HG02852 (cell line): ENCODE measurements at regions not wholly inside any gene's neighbourhood (a gene's known extent, or its start where the extent isn't known, plus 50 kb on each side); places are given as distances from the start of the nearest gene placed in this dataset.
"Not testable (repeated sequence)": the region's sequence is repeated elsewhere in the genome, so short reads cannot be mapped to it uniquely, and the experiment has no call there.

ENCODE experiments used
- ATAC-seq: cut with Tn5 transposase; IDR thresholded peaks from one replicate; pipeline ENCODE4 v1.9.1; 2021; ENCODE audit warnings: mild to moderate bottlenecking, moderate library complexity; ENCODE audit not compliant: unreplicated experiment

DNA sequence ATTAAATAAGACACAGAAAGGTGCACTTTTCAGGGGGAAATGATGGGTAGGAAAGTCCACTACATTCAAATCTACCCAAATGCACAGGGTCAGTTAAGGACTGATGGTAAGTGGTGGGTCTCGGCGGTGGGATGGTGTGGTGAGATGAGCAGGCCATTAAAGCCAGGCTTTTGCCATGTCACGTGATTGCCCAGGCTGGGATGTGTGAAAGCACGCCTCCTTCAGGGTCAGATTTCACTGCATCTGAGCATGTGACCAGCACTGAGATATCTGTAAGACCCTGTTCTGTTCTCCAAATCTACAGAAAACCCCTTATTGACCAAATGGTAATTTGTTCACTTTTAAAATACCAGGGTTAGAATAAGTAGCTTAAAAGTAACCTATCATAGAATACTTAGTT is 301.5 kb downstream of the MEX3B start:
- ATAC-seq, result no peak

DNA sequence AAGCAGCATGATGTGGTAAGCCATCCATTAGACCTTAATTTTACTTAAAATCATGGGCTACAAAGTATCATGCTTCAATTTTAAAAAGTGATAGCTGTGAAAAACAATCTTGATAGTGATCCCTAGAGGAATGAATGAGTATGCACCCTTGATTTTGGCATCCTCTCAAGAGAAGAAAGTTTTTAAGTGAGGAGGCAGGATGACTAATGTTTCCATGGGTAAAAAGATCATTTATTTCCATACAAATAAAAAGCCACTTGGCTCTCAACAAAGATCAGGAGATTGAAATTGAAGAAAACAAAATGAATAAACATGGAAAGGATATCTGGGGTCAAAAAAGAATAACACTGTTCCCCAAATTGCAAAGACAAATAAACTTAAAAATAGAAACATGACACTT is 305.4 kb downstream of the MEX3B start:
- ATAC-seq, result no peak

DNA sequence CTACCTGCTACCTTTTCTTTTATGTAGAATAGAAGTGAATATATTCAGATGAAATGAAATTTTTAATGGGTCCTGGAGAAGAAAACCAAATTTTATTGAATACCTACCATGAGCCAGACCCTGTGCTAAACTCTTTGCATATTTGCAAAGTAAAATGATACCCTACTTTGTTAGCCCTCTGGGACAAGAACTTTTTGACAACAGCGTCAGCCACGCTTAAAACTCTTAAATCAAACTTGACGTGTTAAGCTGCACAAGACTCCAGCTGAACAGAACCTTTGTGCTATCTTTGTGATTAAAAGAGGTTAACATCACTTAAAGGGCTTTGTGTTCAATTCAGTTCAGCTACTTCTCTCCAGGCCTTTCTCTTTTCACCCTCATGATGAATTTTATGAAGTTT is 316.5 kb downstream of the MEX3B start:
- no peak for ATAC-seq

DNA sequence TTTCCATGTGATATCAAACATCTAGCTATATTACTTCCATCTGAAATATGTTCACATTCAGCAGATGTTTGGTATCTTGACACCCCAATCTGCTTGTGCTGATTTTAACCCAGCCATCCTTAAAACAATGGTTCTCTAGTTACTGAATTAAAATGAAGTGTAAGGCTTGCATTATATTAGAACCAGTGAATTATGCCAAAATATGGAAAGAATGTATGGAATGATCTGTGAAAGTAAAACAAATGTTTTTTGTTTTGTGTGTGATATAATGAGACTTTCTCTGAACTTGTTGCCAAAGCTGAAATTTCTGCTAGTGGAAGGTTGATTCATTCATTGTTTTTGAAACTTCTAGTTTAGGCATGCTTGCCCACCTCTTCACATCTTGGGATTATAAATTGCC is 317.1 kb downstream of the MEX3B start:
- ATAC-seq, result no peak

DNA sequence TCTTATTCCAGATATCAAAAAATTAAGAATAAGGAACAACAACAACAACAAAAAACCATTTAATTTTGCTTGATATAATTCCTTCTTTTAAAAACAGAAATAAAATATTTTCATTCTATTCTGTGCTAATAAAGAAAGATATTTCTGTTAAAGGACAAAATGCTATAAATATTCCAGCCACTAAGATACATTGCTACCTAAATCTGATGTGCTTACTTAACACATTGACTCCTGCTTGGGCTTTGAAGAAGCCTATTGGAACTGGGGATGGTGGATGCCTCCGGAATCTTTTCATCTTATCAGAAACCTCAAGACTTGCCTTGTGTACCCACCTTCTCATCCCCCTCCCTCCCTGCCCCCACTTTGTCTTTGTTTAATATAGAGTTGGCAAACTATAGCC is 320.2 kb downstream of the MEX3B start:
- ATAC-seq, result no peak

DNA sequence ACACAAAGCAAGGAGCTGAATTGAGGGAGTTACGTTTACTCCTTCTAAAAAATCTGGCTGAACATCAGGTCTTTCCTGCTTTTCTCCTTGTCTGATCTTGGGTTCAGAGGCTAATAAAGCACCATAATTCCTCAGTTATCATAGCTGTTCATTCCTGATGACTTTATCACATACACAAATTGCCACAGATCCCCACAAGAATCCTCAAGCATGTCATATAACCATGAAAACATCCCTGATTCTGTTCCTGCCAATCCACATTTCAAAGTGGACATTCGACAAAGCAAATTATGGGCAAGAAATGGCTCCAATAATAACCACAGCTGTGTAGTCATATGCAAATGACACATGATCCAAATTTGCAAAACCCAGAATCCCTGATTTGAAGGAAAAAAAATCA is 321.3 kb downstream of the MEX3B start:
- no peak for ATAC-seq

DNA sequence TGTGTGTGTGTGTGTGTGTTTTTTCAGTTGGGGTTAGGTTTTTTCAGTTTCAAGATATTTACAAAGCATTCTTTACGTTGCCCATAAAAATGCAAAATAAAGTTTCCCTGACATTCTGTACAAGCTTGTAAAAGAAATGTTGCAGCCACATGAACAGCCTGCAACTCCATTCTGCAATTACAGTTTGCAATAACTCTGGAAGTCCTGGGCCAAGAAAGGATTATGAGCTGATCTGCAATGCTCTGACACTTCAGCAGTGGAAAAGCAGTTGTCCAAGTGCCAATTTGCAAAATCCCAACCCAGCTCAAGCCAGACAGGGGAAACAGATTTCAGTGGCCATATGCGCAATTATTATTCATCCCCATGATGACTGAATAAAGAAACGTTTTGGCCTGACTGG is 322.1 kb downstream of the MEX3B start:
- ATAC-seq, result no peak

DNA sequence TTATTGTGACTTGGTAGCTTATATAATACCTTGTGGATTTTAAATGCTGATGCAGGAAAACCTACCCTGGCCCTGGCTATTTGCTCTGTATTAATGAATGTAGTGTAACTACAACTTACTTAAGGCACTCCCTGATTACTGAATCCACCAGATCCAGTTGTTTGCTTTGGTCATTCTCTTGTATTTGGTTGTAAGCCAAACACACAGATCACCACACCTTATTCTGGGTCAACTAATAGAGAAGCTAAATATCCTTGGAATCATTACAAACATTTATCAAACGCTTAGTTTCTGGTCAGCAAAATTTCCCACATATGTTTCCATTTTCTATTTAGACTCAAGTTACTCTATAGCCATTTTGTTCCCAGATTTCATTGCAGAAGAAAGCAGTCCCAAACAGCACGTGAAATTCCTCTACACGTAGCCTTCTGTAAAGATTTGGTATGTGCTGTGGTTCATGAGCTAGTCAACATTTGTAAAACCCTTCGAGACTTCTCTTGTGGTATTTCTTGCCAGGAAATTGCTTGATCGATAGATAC is 322.6 kb downstream of the MEX3B start:
- ATAC-seq, result no peak

DNA sequence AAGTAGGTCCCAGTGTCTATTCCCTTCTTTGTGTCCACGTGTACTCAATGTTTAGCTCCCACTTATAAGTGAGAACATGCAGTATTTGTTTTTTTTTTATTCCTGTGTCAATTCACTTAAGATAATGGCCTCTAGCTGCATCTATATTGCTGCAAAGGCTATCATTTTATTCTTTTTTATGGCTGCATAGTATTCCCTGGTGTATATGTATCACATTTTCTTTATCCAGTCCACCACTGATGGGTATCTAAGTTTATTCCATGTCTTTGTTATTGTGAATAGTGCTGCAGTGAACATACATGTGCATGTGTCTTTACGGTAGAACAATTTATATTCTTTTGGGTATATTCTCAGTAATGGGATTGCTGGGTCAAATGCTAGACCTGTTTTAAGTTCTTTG is 329.4 kb downstream of the MEX3B start:
- ATAC-seq, result not testable (repeated sequence)

DNA sequence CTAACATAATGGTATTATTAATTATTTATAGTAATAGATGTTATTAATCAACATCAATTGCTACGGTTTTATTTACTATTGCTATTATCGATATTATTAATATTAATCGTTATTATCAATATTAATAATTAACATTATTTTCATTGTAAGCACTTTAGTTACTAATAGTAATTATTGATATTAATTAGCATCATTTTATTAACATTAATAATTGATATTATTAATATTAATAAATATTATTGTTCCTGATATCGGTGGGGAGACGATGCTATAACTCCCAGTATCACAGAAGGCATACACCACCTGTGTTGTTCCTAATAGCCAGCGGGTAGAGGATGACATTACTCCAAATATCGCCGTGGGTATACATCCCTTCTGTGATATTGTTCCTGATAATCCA is 335.5 kb downstream of the MEX3B start:
- ATAC-seq, result no peak

DNA sequence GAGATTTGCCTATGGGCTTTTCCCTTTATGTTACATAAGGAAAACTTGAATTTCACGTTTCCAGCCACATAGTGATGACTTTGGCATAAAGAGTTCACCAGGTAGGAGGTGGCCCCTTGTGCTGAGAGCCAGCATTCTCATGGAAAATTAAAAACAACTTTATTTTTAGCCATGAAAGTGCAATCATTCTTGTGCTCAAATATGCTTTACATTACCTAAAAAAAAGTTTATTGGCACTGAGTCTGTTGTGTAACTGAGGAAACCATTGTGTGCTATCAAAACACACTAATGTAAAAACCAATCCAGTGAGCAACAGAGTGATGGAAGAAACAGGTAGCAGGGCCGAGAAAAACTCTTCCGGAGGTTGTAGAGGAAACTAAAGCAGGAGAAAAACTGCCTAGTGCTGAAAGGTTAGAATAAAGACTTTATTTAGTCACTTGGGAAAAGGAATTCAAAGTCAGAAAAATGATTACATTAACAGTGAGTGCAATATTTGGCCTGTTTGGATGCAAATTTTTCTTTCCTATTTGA is 332.9 kb upstream of the TMC3 start:
- ATAC-seq, result not testable (repeated sequence)

DNA sequence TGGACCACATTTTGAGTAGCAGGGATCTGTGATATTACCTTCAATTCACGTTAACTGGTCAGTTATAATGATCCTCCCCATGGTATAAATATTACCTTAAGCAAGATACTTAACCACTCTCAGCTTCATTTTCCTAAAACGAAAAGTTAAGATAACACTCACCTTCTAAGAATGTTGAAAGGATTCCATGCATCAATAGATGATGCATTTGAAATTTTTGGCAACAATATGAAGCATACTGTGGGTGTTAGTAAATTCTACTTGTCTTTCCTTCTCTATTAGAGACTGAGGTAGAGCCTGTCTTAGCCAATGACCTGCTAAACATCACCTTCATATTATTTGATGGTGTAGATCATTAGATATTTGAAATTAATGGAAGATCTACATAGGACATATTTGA is 331.7 kb upstream of the TMC3 start:
- not testable (repeated sequence) for ATAC-seq

DNA sequence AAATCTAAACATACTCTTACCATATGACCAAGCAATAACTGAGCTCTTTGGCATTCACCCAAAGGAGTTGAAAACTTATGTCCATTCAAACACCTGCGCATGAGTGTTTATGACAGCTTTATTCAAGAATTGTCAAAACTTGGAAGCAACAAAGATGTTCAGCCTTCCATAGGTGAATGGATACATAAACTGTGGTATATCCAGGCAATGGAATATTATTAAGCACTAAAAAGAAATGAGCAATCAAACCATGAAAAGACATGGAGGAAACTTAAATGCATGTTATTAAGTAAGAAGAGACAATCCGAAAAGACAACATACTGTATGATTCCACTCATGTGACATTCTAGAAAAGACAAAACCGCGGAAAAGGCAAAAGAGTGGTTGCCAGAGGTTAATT is 312.0 kb upstream of the TMC3 start:
- ATAC-seq, result no peak

DNA sequence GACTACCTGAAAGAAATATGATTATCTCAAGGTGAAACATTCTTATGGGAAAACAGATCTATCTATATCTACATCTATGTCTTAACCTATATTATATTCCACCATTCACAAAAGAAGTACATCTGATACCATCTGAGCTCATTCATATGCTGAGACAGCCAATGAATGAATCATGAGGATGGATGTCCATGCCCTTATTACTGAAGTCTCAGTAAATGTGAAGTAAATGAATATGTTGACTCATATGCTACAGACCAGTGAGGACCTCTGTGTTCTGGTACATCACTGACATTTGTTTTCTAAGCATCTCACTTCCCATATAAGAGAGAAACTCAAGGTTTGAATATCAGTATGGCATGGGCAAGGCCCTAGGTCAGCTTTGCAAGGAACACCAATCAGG is 311.2 kb upstream of the TMC3 start:
- ATAC-seq, result no peak

DNA sequence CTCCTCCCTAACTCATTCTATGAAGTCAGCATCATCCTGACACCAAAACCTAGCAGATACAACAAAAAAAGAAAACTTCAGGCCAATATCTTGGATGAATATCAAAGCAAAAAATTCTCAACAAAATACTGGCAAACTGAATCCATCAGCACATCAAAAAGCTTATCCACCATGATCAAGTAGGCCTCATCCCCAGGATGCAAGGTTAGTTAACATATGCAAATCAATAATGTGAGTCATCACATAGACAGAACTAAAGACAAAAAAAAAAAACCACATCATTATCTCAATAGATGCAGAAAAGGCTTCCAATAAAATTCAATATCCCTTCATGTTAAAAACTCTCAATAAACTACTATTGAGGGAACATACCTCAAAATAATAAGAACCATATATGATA is 306.8 kb upstream of the TMC3 start:
- ATAC-seq, result no peak

DNA sequence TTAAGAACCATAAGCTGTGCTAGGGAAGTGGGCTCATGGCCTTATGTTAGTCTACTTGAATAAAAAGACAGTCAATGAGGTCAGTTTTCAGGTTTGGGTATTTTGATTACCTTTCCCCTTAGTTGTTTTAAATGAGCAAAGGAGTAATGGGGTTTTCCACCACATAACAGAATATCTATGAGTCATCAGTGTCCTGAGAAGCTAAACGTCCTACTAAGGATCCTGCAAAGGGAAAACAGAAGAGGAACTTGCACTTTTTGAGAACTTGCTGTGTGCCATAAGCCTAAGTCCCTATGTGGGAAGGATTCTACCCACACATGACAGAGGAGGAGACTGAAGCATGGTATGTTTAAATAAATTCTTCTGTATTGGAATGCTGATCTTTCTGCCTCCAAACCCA is 292.8 kb upstream of the TMC3 start:
- no peak for ATAC-seq

DNA sequence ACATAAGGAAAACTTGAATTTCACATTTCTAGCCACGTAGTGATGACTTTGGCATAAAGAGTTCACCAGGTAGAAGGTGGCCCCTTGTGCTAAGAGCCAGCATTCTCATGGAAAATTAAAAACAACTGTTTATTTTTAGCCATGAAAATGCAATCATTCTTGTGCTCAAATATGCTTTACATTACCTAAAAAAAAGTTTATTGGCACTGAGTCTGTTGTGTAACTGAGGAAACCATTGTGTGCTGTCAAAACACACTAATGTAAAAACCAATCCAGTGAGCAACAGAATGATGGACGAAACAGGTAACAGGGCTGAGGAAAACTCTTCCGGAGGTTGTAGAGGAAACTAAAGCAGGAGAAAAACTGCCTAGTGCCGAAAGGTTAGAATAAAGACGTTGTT is 287.0 kb upstream of the TMC3 start:
- no peak for ATAC-seq

DNA sequence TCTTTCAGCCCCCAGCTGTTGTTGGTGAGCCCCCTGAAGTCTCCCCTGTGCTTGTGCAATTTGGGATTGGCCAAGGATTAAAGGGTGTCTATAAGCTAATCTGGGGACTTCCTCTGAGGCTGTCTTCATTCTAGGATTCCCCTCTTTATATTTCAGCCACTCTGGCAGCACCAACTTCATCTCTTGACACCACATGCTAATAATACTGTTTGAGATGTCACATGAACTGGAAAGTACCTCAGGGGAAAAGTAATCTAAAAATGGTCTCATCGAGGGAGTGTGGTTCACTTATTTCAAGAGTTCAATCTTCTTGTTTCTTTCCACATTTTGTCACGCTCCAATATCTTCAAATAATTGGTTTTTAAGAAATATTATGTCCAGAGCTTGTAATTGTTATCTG is 279.2 kb upstream of the TMC3 start:
- no peak for ATAC-seq

DNA sequence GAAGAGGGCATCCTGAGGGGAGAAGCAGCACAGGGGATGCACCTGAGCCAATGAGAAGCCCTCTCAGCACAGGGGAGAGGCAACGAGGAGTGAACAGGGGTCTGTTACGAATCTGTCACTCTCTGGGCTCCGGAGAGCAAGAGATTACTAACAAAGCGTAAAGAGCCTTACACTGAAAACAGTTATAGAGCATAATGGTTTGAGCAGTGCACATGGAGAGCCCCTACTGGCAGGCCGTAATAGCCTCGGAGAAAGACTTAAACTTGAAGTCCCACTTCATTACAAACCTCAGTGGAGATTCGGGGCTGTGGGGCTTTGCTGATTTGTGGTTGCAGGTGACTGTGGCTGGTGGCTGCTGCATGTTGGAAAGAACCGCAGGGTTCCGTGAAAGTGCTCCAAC is 271.5 kb upstream of the TMC3 start:
- ATAC-seq, result no peak

DNA sequence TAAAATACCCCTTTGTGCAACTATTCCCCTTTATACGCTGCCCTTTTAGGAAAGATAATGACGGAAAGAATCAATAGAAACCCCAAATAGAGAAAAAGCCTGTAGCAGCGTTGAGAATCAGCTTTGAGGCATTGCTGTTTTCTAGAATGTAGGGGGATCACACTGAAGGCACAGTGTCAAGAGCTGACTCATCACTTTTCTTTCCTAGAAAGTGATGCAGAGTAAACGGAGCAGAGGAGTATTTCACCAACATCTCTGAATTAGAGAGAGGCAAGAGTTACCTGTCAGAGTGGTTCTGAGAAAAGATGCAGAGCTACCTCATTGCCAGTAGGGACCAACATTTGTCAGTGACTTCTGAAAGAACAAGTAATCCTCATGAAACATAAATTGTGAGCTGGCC is 269.8 kb upstream of the TMC3 start:
- ATAC-seq, result no peak

DNA sequence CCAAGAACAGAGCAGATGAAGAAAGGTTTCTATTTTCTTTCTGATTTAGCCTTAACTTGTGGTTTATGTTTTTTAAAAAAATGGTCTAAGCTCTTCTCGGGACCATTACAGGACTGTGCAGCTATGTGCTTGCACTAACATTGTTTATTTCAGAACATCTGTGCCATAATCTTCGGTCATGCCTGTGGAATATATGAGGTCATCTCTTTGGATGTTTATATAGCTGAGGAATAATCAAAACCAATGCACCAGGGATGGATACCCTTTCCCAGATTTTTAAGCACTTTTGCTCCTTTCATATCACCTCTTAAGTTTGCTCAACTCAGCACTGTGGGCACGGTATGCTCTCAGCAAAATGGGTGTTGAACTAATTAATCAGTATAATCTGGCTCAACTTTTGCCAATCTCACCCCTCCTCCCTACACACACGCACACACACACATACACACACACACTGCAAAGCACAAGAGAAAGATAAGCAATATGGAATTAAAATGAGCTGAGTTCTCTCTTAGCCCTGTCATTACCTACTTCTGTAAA is 268.5 kb upstream of the TMC3 start:
- no peak for ATAC-seq

DNA sequence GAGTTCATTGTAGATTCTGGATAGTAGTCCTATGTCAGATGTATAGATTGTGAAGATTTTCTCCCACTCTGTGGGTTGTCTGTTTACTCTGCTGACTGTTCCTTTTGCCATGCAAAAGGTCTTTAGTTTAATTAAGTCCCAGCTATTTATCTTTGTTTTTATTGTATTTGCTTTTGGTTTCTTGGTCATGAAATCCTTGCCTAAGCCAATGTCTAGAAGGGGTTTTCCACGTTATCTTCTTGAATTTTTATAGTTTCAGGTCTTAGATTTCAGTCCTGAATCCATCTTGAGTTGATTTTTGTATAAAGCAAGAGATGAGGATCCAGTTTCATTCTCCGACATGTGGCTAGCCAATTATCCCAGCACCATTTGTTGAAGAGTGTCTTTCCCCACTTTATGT is 262.1 kb upstream of the TMC3 start:
- not testable (repeated sequence) for ATAC-seq

DNA sequence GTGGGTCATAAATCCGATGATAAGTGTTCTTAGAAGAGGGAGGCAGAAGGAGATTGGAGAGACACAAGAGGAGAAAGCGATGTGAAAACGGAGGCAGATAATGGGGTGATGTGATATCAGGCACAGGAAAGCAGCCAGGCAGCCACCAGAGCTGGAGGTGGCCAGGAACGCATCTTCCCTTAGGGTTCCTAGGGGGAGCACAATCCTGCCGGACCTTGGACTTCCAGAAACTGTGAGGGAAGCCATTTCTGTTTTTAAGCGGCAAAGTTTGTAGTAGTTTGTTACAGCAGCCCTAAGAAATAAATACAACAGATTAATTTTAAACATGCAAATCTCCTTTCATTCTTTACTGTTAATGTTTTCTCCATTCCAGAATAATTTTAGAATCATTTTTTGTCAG is 259.9 kb upstream of the TMC3 start:
- no peak for ATAC-seq
